WTC11 (cell line): ENCODE measurements at regions not wholly inside any gene's neighbourhood (a gene's known extent, or its start where the extent isn't known, plus 50 kb on each side); places are given as distances from the start of the nearest gene placed in this dataset.

Source experiments
- ATAC-seq: fragments of 200-7000 bp; cut with Tn5 transposase; 2 replicates; pipeline ENCODE4 v1.10.0; 2021; ENCODE audit warnings: mild to moderate bottlenecking, moderate library complexity
- CTCF ChIA-PET: fragments of 300-600 bp; sonication (Branson Sonifier 250); formaldehyde crosslinking; loops from one replicate; lab custom pipeline; 2021; ENCODE audit warnings: antibody characterized with exemption; lab: Charles Lee
- POLR2A ChIA-PET: fragments of 350-600 bp; sonication (Branson Sonifier 250); formaldehyde crosslinking; loops from one replicate; lab custom pipeline; 2021; ENCODE audit warnings: antibody characterized with exemption; lab: Charles Lee
- DNase-seq: peaks from one replicate; pipeline ENCODE4 v3.0.0; 2021; ENCODE audit warnings: low spot score
- H3K27ac Mint-ChIP-seq: 2 replicates; pipeline ENCODE4 v1.8.0; 2021; ENCODE audit warnings: mixed read lengths
- H3K27me3 Mint-ChIP-seq: 2 replicates; pipeline ENCODE4 v1.8.0; 2021; ENCODE audit warnings: low read depth, mild to moderate bottlenecking, moderate library complexity, mixed read lengths
- H3K36me3 Mint-ChIP-seq: 2 replicates; pipeline ENCODE4 v1.8.0; 2021; ENCODE audit warnings: mixed read lengths
- H3K4me1 Mint-ChIP-seq: 2 replicates; pipeline ENCODE4 v1.8.0; 2022; ENCODE audit warnings: mixed read lengths
- H3K4me3 Mint-ChIP-seq: 2 replicates; pipeline ENCODE4 v1.8.0; 2021; ENCODE audit warnings: mild to moderate bottlenecking, moderate library complexity, mixed read lengths
- H3K9me3 Mint-ChIP-seq: 2 replicates; pipeline ENCODE4 v1.8.0; 2021; ENCODE audit warnings: mixed read lengths
- ATF1 ChIP-seq: sonication (generic); formaldehyde crosslinking; IDR thresholded peaks from 2 replicates; pipeline ENCODE4 v1.8.1; 2023; ENCODE audit warnings: mild to moderate bottlenecking, moderate library complexity, missing genetic modification reagents
- CREB1 ChIP-seq: sonication (generic); formaldehyde crosslinking; IDR thresholded peaks from 2 replicates; pipeline ENCODE4 v1.8.0; 2023; ENCODE audit warnings: mild to moderate bottlenecking, missing genetic modification reagents
- CREM ChIP-seq: sonication (generic); formaldehyde crosslinking; IDR thresholded peaks from 2 replicates; pipeline ENCODE4 v1.8.1; 2022; ENCODE audit warnings: mild to moderate bottlenecking, missing genetic modification reagents, moderate library complexity
- FOXJ3 ChIP-seq: sonication (generic); formaldehyde crosslinking; IDR thresholded peaks from 2 replicates; pipeline ENCODE4 v1.9.0; 2021; ENCODE audit warnings: missing genetic modification reagents, mild to moderate bottlenecking, borderline replicate concordance
- FOXP1 ChIP-seq: sonication (generic); formaldehyde crosslinking; IDR thresholded peaks from 2 replicates; pipeline ENCODE4 v1.8.0; 2022; ENCODE audit warnings: missing genetic modification reagents, mild to moderate bottlenecking, moderate library complexity, borderline replicate concordance
- GRHL2 ChIP-seq: fragments of 250-450 bp; sonication (Bioruptor Pico); IDR thresholded peaks from 2 replicates; pipeline ENCODE4 v1.8.0; 2022; ENCODE audit warnings: mild to moderate bottlenecking, moderate library complexity; ENCODE audit not compliant: insufficient replicate concordance, severe bottlenecking
- IRF1 ChIP-seq: sonication (generic); formaldehyde crosslinking; IDR thresholded peaks from 2 replicates; pipeline ENCODE4 v1.8.0; 2023; ENCODE audit warnings: missing genetic modification reagents
- JAZF1 ChIP-seq: fragments of 250-450 bp; sonication (Bioruptor Pico); IDR thresholded peaks from 2 replicates; pipeline ENCODE4 v1.9.0; 2021; ENCODE audit warnings: moderate library complexity, mild to moderate bottlenecking, inconsistent platforms
- NR1H2 ChIP-seq: sonication (generic); formaldehyde crosslinking; IDR thresholded peaks from 2 replicates; pipeline ENCODE4 v1.9.0; 2021; ENCODE audit warnings: mild to moderate bottlenecking, moderate library complexity, missing genetic modification reagents
- PRRX2 ChIP-seq: fragments of 250-450 bp; sonication (Bioruptor Pico); IDR thresholded peaks from 2 replicates; pipeline ENCODE4 v1.8.0; 2021; ENCODE audit warnings: mild to moderate bottlenecking
- SOX15 ChIP-seq: fragments of 250-450 bp; sonication (Bioruptor Pico); IDR thresholded peaks from 2 replicates; pipeline ENCODE4 v1.9.0; 2021; ENCODE audit warnings: mild to moderate bottlenecking
- TEAD4 ChIP-seq: sonication (generic); formaldehyde crosslinking; IDR thresholded peaks from 2 replicates; pipeline ENCODE4 v1.8.0; 2022; ENCODE audit warnings: mild to moderate bottlenecking, missing genetic modification reagents
- ZBTB43 ChIP-seq: sonication (generic); formaldehyde crosslinking; IDR thresholded peaks from 2 replicates; pipeline ENCODE4 v1.8.1; 2023; ENCODE audit warnings: mild to moderate bottlenecking, missing genetic modification reagents
- ZNF232 ChIP-seq: sonication (generic); formaldehyde crosslinking; IDR thresholded peaks from 2 replicates; pipeline ENCODE4 v1.8.0; 2022; ENCODE audit warnings: mild to moderate bottlenecking, missing genetic modification reagents
- ZNF317 ChIP-seq: sonication (generic); formaldehyde crosslinking; IDR thresholded peaks from 2 replicates; pipeline ENCODE4 v1.8.1; 2023; ENCODE audit warnings: low read depth, mild to moderate bottlenecking, moderate library complexity, missing genetic modification reagents, borderline replicate concordance
- TF ChIP-seq, protein P1 (sequence below): sonication (generic); formaldehyde crosslinking; IDR thresholded peaks from 2 replicates; pipeline ENCODE4 v1.8.1; 2023; ENCODE audit warnings: mild to moderate bottlenecking, missing genetic modification reagents, borderline replicate concordance
- TF ChIP-seq, protein P2 (sequence below): sonication (generic); formaldehyde crosslinking; IDR thresholded peaks from 2 replicates; pipeline ENCODE4 v1.8.1; 2022; ENCODE audit warnings: mild to moderate bottlenecking, moderate library complexity, missing genetic modification reagents
- TF ChIP-seq, protein P3 (sequence below): fragments of 250-450 bp; sonication (Bioruptor Pico); IDR thresholded peaks from 2 replicates; pipeline ENCODE4 v1.8.0; 2021; ENCODE audit warnings: mild to moderate bottlenecking
- TF ChIP-seq, protein P4 (sequence below): sonication (generic); formaldehyde crosslinking; IDR thresholded peaks from 2 replicates; pipeline ENCODE4 v1.8.1; 2022; ENCODE audit warnings: low read depth, mild to moderate bottlenecking, moderate library complexity, missing genetic modification reagents, borderline replicate concordance
- TF ChIP-seq, protein P5 (sequence below): sonication (generic); formaldehyde crosslinking; IDR thresholded peaks from 2 replicates; pipeline ENCODE4 v1.8.1; 2023; ENCODE audit warnings: mild to moderate bottlenecking, missing genetic modification reagents, moderate library complexity

DNA sequence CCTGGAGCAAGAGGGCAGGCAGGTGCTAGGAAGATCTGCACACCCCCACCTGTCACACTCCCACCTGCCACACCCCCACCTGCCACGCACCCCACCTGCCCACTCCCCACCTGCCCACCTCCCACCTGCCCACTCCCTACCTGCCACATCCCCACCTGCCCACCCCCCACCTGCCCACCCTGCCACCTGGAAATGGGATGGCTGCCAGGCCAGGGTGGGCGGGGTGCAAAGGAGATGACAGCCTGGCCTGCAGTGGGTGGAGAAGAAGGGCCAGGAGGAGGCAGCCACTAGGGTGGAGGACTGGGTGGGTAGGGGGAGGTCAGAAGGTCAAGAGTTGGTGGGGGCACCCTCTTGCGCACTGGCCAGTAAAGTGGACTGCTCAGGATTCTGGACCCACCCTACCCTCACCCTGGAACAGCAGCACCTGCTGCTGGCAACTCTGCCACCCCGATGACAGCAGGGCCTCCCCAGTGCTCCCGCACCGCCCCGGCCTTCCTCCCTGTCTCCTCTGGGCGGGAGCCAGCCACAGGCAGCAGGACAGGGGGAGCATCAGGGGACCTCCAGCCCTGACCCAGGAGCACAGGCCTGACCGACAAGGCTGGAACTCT, 66.8 kb upstream of the NKX1-1 start:
- H3K9me3 Mint-ChIP-seq: peaks cover 19% of the 10 kb centered on the region
- POLR2A ChIA-PET: no interaction called here
- CTCF ChIA-PET: interaction anchor here (0.6 kb wide), 1 partner anchor 40 kb away, joined by 3 read pairs; no protein-coding TSS in a partner anchor
- ATAC-seq: no peak
- H3K4me3 Mint-ChIP-seq: no peak overlapping the region
- peak; percentile 6 for DNase-seq
- no peak overlapping the region for H3K27ac Mint-ChIP-seq
- no peaks in the 10 kb centered on the region for H3K4me1 Mint-ChIP-seq
- TF ChIP-seq ZNF317 (CRISPR knock-in tag) (no peak), ATF1 (CRISPR knock-in tag) (no peak), GRHL2 (CRISPR knock-in tag) (no peak), NR1H2 (CRISPR knock-in tag) (no peak), CREB1 (no peak), ZBTB43 (no peak), TEAD4 (CRISPR knock-in tag) (no peak), FOXP1 (no peak), JAZF1 (CRISPR knock-in tag) (no peak)
- TF ChIP-seq, protein P1, sequence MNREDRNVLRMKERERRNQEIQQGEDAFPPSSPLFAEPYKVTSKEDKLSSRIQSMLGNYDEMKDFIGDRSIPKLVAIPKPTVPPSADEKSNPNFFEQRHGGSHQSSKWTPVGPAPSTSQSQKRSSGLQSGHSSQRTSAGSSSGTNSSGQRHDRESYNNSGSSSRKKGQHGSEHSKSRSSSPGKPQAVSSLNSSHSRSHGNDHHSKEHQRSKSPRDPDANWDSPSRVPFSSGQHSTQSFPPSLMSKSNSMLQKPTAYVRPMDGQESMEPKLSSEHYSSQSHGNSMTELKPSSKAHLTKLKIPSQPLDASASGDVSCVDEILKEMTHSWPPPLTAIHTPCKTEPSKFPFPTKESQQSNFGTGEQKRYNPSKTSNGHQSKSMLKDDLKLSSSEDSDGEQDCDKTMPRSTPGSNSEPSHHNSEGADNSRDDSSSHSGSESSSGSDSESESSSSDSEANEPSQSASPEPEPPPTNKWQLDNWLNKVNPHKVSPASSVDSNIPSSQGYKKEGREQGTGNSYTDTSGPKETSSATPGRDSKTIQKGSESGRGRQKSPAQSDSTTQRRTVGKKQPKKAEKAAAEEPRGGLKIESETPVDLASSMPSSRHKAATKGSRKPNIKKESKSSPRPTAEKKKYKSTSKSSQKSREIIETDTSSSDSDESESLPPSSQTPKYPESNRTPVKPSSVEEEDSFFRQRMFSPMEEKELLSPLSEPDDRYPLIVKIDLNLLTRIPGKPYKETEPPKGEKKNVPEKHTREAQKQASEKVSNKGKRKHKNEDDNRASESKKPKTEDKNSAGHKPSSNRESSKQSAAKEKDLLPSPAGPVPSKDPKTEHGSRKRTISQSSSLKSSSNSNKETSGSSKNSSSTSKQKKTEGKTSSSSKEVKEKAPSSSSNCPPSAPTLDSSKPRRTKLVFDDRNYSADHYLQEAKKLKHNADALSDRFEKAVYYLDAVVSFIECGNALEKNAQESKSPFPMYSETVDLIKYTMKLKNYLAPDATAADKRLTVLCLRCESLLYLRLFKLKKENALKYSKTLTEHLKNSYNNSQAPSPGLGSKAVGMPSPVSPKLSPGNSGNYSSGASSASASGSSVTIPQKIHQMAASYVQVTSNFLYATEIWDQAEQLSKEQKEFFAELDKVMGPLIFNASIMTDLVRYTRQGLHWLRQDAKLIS (CRISPR knock-in tag): no peak
- TF ChIP-seq, protein P2, sequence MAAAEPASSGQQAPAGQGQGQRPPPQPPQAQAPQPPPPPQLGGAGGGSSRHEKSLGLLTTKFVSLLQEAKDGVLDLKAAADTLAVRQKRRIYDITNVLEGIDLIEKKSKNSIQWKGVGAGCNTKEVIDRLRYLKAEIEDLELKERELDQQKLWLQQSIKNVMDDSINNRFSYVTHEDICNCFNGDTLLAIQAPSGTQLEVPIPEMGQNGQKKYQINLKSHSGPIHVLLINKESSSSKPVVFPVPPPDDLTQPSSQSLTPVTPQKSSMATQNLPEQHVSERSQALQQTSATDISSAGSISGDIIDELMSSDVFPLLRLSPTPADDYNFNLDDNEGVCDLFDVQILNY (CRISPR knock-in tag): no peak
- TF ChIP-seq, protein P3, sequence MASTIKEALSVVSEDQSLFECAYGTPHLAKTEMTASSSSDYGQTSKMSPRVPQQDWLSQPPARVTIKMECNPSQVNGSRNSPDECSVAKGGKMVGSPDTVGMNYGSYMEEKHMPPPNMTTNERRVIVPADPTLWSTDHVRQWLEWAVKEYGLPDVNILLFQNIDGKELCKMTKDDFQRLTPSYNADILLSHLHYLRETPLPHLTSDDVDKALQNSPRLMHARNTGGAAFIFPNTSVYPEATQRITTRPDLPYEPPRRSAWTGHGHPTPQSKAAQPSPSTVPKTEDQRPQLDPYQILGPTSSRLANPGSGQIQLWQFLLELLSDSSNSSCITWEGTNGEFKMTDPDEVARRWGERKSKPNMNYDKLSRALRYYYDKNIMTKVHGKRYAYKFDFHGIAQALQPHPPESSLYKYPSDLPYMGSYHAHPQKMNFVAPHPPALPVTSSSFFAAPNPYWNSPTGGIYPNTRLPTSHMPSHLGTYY: no peak
- TF ChIP-seq, protein P4, sequence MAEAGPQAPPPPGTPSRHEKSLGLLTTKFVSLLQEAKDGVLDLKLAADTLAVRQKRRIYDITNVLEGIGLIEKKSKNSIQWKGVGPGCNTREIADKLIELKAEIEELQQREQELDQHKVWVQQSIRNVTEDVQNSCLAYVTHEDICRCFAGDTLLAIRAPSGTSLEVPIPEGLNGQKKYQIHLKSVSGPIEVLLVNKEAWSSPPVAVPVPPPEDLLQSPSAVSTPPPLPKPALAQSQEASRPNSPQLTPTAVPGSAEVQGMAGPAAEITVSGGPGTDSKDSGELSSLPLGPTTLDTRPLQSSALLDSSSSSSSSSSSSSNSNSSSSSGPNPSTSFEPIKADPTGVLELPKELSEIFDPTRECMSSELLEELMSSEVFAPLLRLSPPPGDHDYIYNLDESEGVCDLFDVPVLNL (CRISPR knock-in tag): no peak
- H3K36me3 Mint-ChIP-seq: peaks cover 2% of the 10 kb centered on the region; the same call in 1 of the 2 replicates
- H3K27me3 Mint-ChIP-seq: peaks cover 14% of the 10 kb centered on the region

DNA sequence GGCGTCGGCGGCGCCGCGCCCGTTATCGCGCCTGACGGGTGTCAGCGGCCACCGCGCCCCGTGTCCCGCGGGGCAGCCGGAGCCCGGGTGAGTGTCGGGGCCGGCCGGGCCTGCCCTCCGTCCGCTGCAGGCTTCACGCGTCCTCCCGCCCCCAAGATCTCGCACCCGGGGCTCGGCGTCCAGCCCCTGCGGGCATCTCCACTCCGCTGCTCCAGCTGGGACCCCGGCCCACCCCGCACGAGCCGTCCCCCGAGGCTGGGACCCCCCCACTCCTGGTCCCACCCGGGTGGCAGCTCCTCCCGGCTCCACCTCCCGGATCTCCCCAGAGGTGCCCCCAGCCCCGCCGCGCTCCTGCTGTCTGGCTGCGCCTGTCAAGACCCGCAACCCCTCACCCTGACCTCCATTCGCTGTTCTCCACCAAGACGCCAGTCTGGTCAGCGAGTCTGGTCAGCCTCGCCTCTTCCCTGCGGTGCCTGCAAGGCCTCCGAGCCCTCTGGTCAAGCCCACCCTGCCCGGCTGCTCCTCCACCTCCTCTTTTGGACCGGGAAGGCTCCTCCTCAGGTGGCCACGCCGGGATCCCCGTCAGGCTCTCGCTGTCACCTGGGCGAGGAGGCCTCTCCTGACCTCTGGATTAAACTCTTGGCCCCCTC, 66.0 kb upstream of the NKX1-1 start:
- Mint-ChIP-seq H3K27me3 (peaks cover 14% of the 10 kb centered on the region), H3K4me1 (no peaks in the 10 kb centered on the region), H3K9me3 (peaks cover 27% of the 10 kb centered on the region), H3K27ac (no peak overlapping the region), H3K4me3 (peak overlapping the region; percentile 26; the same call in 1 of the 2 replicates), H3K36me3 (peaks cover 5% of the 10 kb centered on the region; the same call in 1 of the 2 replicates)
- ChIA-PET CTCF (no interaction called here), POLR2A (no interaction called here)
- ATAC-seq (no peak), DNase-seq (peak; percentile 11)
- TF ChIP-seq, protein P5, sequence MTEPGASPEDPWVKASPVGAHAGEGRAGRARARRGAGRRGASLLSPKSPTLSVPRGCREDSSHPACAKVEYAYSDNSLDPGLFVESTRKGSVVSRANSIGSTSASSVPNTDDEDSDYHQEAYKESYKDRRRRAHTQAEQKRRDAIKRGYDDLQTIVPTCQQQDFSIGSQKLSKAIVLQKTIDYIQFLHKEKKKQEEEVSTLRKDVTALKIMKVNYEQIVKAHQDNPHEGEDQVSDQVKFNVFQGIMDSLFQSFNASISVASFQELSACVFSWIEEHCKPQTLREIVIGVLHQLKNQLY (CRISPR knock-in tag): no peak
- TF ChIP-seq FOXJ3 (no peak), ZNF232 (CRISPR knock-in tag) (no peak), PRRX2 (CRISPR knock-in tag) (no peak), CREM (CRISPR knock-in tag) (no peak), SOX15 (CRISPR knock-in tag) (no peak), IRF1 (CRISPR knock-in tag) (no peak)
- TF ChIP-seq, protein P2 (CRISPR knock-in tag): no peak
